Activated naive CD8-positive, alpha-beta T cell treated with anti-CD3 and anti-CD28 coated beads, Interleukin-2, amount 10 ng/mL, durations not matched to agents 7 days and 5 days (primary cell): ENCODE measurements at regions not wholly inside any gene's neighbourhood (a gene's known extent, or its start where the extent isn't known, plus 50 kb on each side); places are given as distances from the start of the nearest gene placed in this dataset.
"Not testable (repeated sequence)": the region's sequence is repeated elsewhere in the genome, so short reads cannot be mapped to it uniquely, and the experiment has no call there.

Source experiments
- ATAC-seq: fragments of 150-1000 bp; cut with Tn5 transposase; one replicate; pipeline ENCODE4 v1.10.0; 2021; ENCODE audit warnings: low read depth, moderate library complexity
- POLR2A ChIA-PET: fragments of 350-600 bp; sonication (Branson Sonifier 250); formaldehyde crosslinking; loops from one replicate; lab custom pipeline; 2021; ENCODE audit warnings: antibody characterized with exemption; lab: Charles Lee
- DNase-seq: peaks from one replicate; pipeline ENCODE4 v3.0.0; 2021
- H3K27ac Mint-ChIP-seq: one replicate; pipeline ENCODE4 v1.8.0; 2022; ENCODE audit warnings: mild to moderate bottlenecking, mixed read lengths
- H3K27me3 Mint-ChIP-seq: one replicate; pipeline ENCODE4 v1.8.0; 2022; ENCODE audit warnings: mild to moderate bottlenecking, moderate library complexity, mixed read lengths
- H3K36me3 Mint-ChIP-seq: one replicate; pipeline ENCODE4 v1.8.0; 2021; ENCODE audit warnings: mild to moderate bottlenecking, mixed read lengths
- H3K4me1 Mint-ChIP-seq: one replicate; pipeline ENCODE4 v1.8.0; 2021; ENCODE audit warnings: mixed read lengths
- H3K4me3 Mint-ChIP-seq: one replicate; pipeline ENCODE4 v1.8.0; 2022; ENCODE audit warnings: mild to moderate bottlenecking, moderate library complexity, mixed read lengths
- H3K9me3 Mint-ChIP-seq: one replicate; pipeline ENCODE4 v1.8.0; 2021; ENCODE audit warnings: mixed read lengths

DNA sequence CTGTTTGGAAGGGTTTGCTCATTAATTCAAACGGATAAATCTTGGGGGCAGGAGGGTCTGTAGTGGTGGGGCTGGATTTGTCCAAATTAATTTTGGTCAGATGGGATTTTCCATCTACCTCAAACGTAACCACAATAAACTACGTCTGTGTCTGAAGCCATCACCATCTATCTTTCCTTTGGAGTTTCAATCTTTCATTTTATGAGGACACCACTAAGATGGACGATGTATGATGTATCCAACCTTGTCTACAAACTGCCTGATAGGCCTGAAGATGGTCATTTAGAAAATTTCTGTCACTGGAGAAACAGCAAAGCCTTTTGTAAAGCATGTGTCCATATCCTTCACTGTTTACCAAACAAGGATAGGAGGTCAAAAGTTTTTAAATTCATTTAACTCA, 138.6 kb upstream of the MARCKS start:
- H3K4me1 Mint-ChIP-seq: no peaks in the 10 kb centered on the region
- H3K9me3 Mint-ChIP-seq: no peaks in the 10 kb centered on the region
- H3K27ac Mint-ChIP-seq: no peak overlapping the region
- ATAC-seq (no peak), DNase-seq (no peak)
- POLR2A ChIA-PET: no interaction called here
- no peaks in the 10 kb centered on the region for H3K36me3 Mint-ChIP-seq
- H3K4me3 Mint-ChIP-seq: no peak overlapping the region
- H3K27me3 Mint-ChIP-seq: peaks cover 8% of the 10 kb centered on the region

DNA sequence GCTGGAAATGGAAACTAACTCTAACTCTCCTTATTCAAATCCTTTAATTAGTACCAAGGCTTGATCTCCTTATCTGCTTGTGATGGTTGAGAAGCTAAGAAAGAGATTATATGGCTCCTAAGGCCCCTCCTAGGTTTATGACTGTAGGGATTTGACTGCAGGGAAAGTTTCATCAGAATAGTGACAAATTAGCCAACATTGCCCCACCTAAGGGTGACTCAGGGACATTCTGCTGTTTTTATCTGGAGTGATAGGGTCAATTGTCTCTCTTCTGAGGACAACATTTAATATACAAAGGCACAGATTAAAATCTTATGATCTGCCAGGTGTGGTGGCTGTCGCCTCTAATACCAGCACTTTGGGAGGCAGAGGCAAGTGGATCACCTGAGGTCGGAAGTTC, 138.1 kb upstream of the MARCKS start:
- ATAC-seq (no peak), DNase-seq (no peak)
- H3K9me3 Mint-ChIP-seq: no peaks in the 10 kb centered on the region
- H3K36me3 Mint-ChIP-seq: no peaks in the 10 kb centered on the region
- no peaks in the 10 kb centered on the region for H3K4me1 Mint-ChIP-seq
- H3K27ac Mint-ChIP-seq: no peak overlapping the region
- H3K27me3 Mint-ChIP-seq: peaks cover 8% of the 10 kb centered on the region
- POLR2A ChIA-PET: no interaction called here
- no peak overlapping the region for H3K4me3 Mint-ChIP-seq

DNA sequence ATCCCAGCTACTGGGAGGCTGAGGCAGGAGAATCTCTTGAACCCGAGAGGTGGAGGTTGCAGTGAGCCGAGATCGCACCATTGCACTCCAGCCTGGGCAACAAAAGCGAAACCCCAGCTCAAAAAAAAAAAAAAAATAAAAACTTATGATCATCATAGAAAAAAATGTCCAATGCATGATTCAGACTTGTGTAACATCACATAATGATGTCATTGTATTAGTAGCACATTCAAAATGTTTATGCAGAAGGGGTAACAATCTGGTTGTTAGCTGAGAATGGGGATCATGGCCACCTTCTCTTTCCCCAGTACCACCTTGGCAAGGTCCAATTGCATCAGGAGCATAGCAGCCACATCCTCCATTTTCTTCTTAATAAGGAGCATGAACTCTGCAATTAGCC, 137.6 kb upstream of the MARCKS start:
- POLR2A ChIA-PET: no interaction called here
- no peaks in the 10 kb centered on the region for H3K9me3 Mint-ChIP-seq
- no peak for DNase-seq
- no peak for ATAC-seq
- no peak overlapping the region for H3K4me3 Mint-ChIP-seq
- H3K27ac Mint-ChIP-seq: no peak overlapping the region
- no peaks in the 10 kb centered on the region for H3K36me3 Mint-ChIP-seq
- peaks cover 8% of the 10 kb centered on the region for H3K27me3 Mint-ChIP-seq
- H3K4me1 Mint-ChIP-seq: no peaks in the 10 kb centered on the region

DNA sequence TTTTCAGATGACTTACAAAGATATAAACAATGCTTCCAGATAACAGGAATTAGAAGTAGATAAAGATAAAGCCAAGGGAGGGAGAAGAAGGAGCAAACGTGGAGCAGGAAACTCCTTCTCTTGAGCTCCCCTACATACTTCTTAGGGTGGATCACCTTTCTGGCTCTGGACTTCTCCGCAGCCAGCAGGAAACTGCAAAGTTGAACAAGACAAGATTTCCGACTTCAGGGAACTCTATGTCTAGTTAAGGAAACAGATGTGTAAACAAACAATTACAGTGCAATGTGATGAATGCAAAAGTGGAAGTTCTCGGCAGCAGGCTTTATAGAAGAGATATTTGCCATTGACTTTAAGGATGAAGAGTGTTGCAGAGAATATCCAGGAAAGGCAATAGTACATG, 134.0 kb upstream of the MARCKS start:
- POLR2A ChIA-PET: no interaction called here
- no peaks in the 10 kb centered on the region for H3K36me3 Mint-ChIP-seq
- DNase-seq: no peak
- H3K4me1 Mint-ChIP-seq: no peaks in the 10 kb centered on the region
- no peaks in the 10 kb centered on the region for H3K9me3 Mint-ChIP-seq
- H3K27me3 Mint-ChIP-seq: peaks cover 11% of the 10 kb centered on the region
- no peak overlapping the region for H3K27ac Mint-ChIP-seq
- no peak for ATAC-seq
- H3K4me3 Mint-ChIP-seq: no peak overlapping the region

DNA sequence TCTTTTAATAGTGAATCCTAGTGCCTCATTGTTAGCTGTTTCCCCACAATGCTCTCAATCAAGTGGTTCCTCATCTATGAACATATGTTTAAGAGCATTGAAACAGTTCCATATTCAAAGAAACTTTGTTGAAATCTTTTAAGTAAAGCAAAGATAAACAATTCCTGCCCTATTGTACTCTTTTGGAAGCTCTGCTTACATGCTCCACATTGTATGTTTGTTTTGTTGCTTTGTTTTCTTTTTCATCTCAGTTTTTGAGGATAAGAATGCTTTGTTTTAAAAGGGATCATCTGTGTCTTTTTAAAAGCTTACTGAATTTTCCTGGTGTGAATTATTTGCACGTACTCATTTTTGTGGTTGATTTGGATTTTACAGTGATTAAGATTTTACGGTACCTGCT, 132.2 kb upstream of the MARCKS start:
- H3K27ac Mint-ChIP-seq, H3K4me3 Mint-ChIP-seq, DNase-seq, H3K4me1 Mint-ChIP-seq, H3K9me3 Mint-ChIP-seq, H3K27me3 Mint-ChIP-seq, ATAC-seq, H3K36me3 Mint-ChIP-seq, POLR2A ChIA-PET: not testable (repeated sequence)

DNA sequence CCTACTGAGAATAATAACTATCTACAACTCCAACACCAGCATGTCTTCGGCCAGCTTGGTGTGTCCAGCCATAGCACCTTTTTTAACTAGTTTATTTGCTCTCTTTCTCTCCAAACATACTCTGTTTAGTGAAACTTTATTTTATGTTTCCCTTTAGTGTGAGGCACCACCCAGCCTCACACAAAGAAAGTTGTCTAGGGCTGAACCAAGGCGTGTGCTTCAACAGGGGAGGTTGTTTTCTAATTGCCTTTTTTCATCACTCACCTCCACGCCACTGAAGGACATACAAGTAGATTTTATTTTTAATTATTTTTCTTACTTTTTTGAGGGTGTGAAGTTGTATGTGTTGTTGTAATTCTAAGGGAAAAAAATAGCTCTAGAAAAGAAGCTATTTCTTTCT, 125.6 kb upstream of the MARCKS start:
- Mint-ChIP-seq H3K27ac (no peak overlapping the region), H3K4me1 (no peaks in the 10 kb centered on the region), H3K27me3 (no peaks in the 10 kb centered on the region), H3K4me3 (no peak overlapping the region), H3K9me3 (no peaks in the 10 kb centered on the region), H3K36me3 (no peaks in the 10 kb centered on the region)
- no peak for ATAC-seq
- POLR2A ChIA-PET: no interaction called here
- DNase-seq: no peak

DNA sequence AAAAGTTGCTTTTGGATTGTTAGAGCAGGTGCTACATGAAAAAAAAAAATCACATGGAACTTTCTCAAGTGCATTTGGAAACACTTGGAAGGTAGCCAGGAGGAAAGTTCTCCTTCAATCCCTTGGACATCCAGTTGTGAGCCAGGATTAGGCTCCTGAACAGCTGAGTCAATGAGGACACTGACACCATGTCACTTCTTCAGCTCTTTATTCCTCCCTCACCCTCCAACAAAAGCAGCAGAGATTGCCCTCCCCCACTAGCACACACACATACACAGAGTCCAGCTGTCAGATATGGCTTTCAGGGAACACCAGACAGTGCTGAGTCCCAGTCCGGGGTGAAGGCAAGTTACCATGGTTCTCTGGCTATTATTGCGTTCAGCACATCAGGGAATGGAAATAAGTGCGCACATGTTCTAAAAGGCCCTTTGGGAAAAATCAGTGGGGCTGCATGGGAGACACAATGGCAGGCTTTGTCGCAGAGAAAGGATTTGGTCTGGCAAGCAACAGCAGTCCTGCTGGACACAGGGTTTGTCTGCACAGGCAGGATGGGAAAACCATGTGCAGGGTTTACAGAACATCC, 124.7 kb upstream of the MARCKS start:
- no peak for ATAC-seq
- POLR2A ChIA-PET: no interaction called here
- Mint-ChIP-seq H3K36me3 (no peaks in the 10 kb centered on the region), H3K27me3 (no peaks in the 10 kb centered on the region), H3K4me3 (no peak overlapping the region), H3K9me3 (no peaks in the 10 kb centered on the region), H3K4me1 (no peaks in the 10 kb centered on the region), H3K27ac (no peak overlapping the region)
- DNase-seq: no peak

DNA sequence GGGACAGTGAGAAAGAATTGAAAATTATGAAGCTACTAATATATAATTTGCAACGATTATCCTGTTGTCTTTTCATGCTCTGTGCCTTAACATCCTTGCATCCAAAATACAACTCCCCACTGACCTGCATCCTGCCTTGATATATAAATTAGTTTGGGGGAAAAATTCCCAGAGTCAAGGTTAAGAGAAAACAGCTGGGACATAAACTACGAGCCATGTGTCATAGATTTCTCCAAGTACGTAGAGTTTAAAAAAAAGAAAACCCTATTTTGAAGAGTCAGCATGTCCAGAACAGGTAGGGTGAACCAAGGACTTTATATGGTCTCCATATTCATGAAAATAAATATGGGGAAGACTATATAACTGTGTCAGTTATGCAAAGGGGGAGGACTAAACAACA, 123.8 kb upstream of the MARCKS start:
- Mint-ChIP-seq H3K9me3 (no peaks in the 10 kb centered on the region), H3K27me3 (no peaks in the 10 kb centered on the region), H3K36me3 (no peaks in the 10 kb centered on the region), H3K27ac (no peak overlapping the region), H3K4me1 (no peaks in the 10 kb centered on the region), H3K4me3 (no peak overlapping the region)
- POLR2A ChIA-PET: no interaction called here
- DNase-seq (no peak), ATAC-seq (no peak)

DNA sequence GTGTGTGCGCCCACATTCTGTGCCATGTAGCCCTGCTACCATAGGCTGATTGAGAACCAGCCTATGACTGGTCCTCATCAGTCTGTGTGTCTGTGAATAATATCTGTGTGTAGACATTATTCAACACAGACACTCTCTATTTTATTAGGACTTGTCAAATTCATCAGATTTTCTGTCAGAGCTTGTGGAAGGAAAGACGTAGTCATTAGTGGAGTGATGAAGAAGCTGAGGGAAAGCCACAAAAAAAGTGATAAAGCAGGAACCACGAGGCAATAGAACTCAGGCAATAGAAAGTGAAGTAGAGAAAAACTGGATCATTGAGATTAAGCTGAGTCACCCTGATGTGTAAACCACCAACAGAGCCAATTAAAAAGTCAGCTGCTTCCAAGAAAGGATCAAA, 122.2 kb upstream of the MARCKS start:
- no peak for DNase-seq
- no peaks in the 10 kb centered on the region for H3K4me1 Mint-ChIP-seq
- no peak overlapping the region for H3K4me3 Mint-ChIP-seq
- no peaks in the 10 kb centered on the region for H3K9me3 Mint-ChIP-seq
- H3K36me3 Mint-ChIP-seq: no peaks in the 10 kb centered on the region
- H3K27ac Mint-ChIP-seq: no peak overlapping the region
- POLR2A ChIA-PET: no interaction called here
- no peak for ATAC-seq
- no peaks in the 10 kb centered on the region for H3K27me3 Mint-ChIP-seq

DNA sequence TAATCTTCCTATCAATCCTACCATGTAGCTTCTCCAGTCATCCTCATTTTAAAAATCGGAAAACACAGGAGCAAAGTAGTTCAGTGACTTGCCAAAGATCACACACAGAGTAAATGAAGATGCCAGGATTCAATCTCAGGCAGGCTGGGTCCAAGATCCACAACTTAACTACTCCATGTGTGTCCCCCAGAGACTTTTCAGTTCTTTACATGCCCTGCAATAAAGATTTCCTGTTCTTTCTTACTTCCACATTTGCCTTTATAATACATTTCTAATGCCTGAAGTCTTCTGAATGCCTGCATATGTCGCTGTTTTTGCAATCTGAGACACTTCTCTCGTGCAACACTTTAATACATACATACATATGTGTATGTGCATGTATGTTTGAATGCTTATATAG, 121.7 kb upstream of the MARCKS start:
- Mint-ChIP-seq H3K36me3 (no peaks in the 10 kb centered on the region), H3K9me3 (no peaks in the 10 kb centered on the region), H3K4me3 (no peak overlapping the region), H3K27ac (no peak overlapping the region), H3K4me1 (no peaks in the 10 kb centered on the region), H3K27me3 (no peaks in the 10 kb centered on the region)
- no peak for ATAC-seq
- POLR2A ChIA-PET: no interaction called here
- no peak for DNase-seq

DNA sequence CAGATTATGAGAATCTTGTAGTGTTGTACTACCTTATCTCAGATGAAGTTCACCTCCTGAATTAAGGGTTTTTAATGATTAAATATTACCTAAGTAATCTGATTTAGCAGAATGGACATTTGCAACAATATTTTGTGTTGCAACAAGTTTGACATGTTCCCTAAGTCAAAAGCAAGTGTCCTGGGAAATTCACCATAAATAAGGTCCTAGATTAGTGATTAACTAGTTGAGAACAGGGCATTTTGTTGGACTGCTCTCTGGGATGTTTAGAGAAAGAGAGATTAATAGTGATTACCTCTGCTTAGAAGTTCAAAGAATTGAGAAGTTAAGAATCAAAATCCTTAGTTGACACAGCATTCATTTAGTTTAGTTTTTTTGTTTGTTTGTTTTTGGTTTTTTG, 120.2 kb upstream of the MARCKS start:
- no peak for DNase-seq
- H3K36me3 Mint-ChIP-seq: no peaks in the 10 kb centered on the region
- POLR2A ChIA-PET: no interaction called here
- H3K4me3 Mint-ChIP-seq: no peak overlapping the region
- H3K27me3 Mint-ChIP-seq: no peaks in the 10 kb centered on the region
- H3K4me1 Mint-ChIP-seq: no peaks in the 10 kb centered on the region
- H3K9me3 Mint-ChIP-seq: no peaks in the 10 kb centered on the region
- no peak overlapping the region for H3K27ac Mint-ChIP-seq
- ATAC-seq: no peak

DNA sequence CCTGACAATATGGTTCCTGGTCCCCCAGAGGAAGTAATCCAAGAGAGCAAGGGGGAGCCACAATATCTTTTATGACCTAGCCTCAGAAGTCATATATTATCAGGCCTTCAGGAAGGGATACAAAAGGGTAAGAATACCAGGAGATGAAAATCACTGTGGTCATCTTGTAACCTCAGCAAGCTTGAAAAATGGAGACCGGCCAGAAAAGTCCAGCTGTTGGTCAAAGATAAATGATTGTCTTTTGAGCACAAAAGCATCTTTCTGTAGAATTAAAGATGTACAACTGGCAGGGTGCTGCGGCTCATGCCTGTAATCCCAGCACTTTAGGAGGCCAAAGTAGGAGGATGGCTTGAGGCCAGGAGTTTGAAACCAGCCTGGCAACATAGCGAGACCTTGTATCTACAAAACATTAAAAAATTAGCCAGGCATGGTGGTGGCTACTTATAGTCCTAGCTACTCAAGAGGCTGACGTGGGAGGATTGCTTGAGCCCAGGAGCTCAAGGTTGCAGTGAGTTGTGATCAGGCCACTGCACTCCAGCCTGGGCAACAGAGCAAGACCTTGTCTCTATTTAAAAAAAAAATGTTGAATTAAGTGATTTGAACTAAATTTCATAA, 118.0 kb upstream of the MARCKS start:
- ATAC-seq: no peak
- POLR2A ChIA-PET: no interaction called here
- Mint-ChIP-seq H3K9me3 (no peaks in the 10 kb centered on the region), H3K27me3 (no peaks in the 10 kb centered on the region), H3K4me3 (no peak overlapping the region), H3K4me1 (no peaks in the 10 kb centered on the region), H3K27ac (no peak overlapping the region), H3K36me3 (no peaks in the 10 kb centered on the region)
- DNase-seq: no peak

DNA sequence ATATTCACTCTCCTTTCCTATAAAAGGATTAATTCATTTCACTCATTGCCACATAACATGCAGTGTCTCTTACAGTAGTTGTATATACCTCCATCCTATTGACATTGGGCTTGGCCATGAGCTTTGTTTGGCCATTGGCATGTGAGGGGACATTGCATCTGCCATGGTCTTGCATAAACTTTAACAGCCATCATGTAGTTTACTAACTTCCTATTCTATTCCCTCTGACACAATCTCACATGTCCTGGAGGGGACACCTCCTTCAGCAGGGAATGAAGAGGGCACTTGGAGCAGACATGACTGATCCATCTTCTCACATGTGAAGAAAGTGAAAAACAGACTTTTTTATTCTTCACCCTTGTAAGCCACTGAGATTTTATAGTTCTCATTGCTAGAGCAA, 115.5 kb upstream of the MARCKS start:
- no peaks in the 10 kb centered on the region for H3K27me3 Mint-ChIP-seq
- POLR2A ChIA-PET: no interaction called here
- no peak overlapping the region for H3K4me3 Mint-ChIP-seq
- H3K36me3 Mint-ChIP-seq: no peaks in the 10 kb centered on the region
- no peak for DNase-seq
- no peaks in the 10 kb centered on the region for H3K4me1 Mint-ChIP-seq
- no peak overlapping the region for H3K27ac Mint-ChIP-seq
- no peak for ATAC-seq
- no peaks in the 10 kb centered on the region for H3K9me3 Mint-ChIP-seq

DNA sequence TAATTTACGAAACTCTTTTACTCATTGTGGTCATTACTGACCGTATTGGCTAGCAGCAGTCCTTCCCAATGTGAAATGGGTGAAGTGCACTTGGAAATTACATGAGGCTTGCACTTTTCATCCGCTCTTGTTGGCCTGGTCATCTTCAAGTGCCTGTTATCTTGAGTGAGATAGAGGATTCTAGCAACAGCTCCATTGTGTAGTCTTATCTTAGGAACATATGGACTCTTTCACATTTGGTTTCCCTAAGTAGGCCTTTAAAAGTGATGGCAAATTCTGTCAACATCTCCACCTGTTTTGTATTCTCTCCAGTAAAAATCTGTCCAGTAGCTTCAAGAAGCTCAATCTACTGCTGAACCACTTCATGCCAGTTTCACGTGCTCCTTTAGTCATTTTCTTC, 114.8 kb upstream of the MARCKS start:
- no peaks in the 10 kb centered on the region for H3K36me3 Mint-ChIP-seq
- H3K27me3 Mint-ChIP-seq: no peaks in the 10 kb centered on the region
- no peak for ATAC-seq
- H3K4me1 Mint-ChIP-seq: no peaks in the 10 kb centered on the region
- no peak for DNase-seq
- POLR2A ChIA-PET: no interaction called here
- H3K4me3 Mint-ChIP-seq: no peak overlapping the region
- no peaks in the 10 kb centered on the region for H3K9me3 Mint-ChIP-seq
- no peak overlapping the region for H3K27ac Mint-ChIP-seq

DNA sequence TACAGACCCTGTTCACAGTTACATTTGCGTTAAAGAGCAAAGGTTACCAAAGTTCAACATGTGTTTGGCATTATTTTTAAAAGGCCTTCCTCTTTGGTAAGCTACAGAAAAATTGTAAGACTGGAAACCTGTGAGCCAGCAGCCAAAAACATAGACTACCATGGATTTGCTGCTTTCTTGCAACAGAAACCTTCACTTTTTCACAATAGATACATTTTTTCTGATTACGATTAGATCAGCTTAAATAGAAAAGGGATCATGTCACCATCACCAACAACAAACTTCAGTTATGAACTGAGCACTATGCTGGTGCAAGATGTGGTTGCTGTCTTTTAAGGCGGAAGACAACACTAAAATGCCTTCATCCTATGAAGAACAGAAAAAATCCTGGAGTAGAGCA, 112.3 kb upstream of the MARCKS start:
- no peak overlapping the region for H3K4me3 Mint-ChIP-seq

More for the DNA sequence above, 112.3 kb upstream of the MARCKS start:
- Mint-ChIP-seq H3K9me3 (no peaks in the 10 kb centered on the region), H3K27ac (no peak overlapping the region), H3K36me3 (no peaks in the 10 kb centered on the region), H3K27me3 (no peaks in the 10 kb centered on the region), H3K4me1 (no peaks in the 10 kb centered on the region)
- POLR2A ChIA-PET: no interaction called here
- DNase-seq (no peak), ATAC-seq (no peak)
